ENCODE measurements at regions not wholly inside any gene's neighbourhood (a gene's known extent, or its start where the extent isn't known, plus 50 kb on each side); places are given as distances from the start of the nearest gene placed in this dataset.

GRCh38 chr12:125902991-125903390 is 837.8 kb downstream of the AACS start:
- TF ChIP-seq CTCF (IDR thresholded peaks at IDR 0.05) = no peak
- no peak for TF ChIP-seq POLR2A (IDR thresholded peaks at IDR 0.05)
